Trophoblast cell (in vitro differentiated cells and primary cell): ENCODE measurements at regions not wholly inside any gene's neighbourhood (a gene's known extent, or its start where the extent isn't known, plus 50 kb on each side); places are given as distances from the start of the nearest gene placed in this dataset.

Source experiments
- DNase-seq, 2 donors: peaks; one replicate each; pipeline ENCODE4 v3.0.0-alpha.2; 2016
- H2AFZ ChIP-seq: 2 replicates; pipeline ENCODE4 v1.6.1; 2013; ENCODE audit warnings: low read length, moderate library complexity, mild to moderate bottlenecking; ENCODE audit not compliant: insufficient read depth, poor library complexity
- H2AK5ac ChIP-seq: 2 replicates; pipeline ENCODE4 v1.6.1; 2013; ENCODE audit warnings: mild to moderate bottlenecking, low read length
- H2BK120ac ChIP-seq: 2 replicates; pipeline ENCODE4 v1.6.1; 2013; ENCODE audit warnings: low read length, mild to moderate bottlenecking, moderate library complexity; ENCODE audit not compliant: insufficient read depth, poor library complexity
- H2BK12ac ChIP-seq: 2 replicates; pipeline ENCODE4 v1.6.1; 2013; ENCODE audit warnings: mild to moderate bottlenecking, low read length, moderate library complexity
- H2BK5ac ChIP-seq: 2 replicates; pipeline ENCODE4 v1.6.1; 2013; ENCODE audit warnings: low read length, low read depth, moderate library complexity, mild to moderate bottlenecking; ENCODE audit not compliant: poor library complexity
- H3K14ac ChIP-seq: 2 replicates; pipeline ENCODE4 v1.6.1; 2013; ENCODE audit warnings: mild to moderate bottlenecking, low read length
- H3K18ac ChIP-seq: 2 replicates; pipeline ENCODE4 v1.6.1; 2013; ENCODE audit warnings: mild to moderate bottlenecking, low read length
- H3K23ac ChIP-seq: 2 replicates; pipeline ENCODE4 v1.6.1; 2013; ENCODE audit warnings: low read length
- H3K27ac ChIP-seq: 2 replicates; pipeline ENCODE4 v1.5.1; 2013; ENCODE audit warnings: low read depth, mild to moderate bottlenecking, inconsistent platforms, low read length, moderate library complexity
- H3K27me3 ChIP-seq: 2 replicates; pipeline ENCODE4 v1.6.1; 2013; ENCODE audit warnings: inconsistent platforms, mild to moderate bottlenecking, low read length, moderate library complexity; ENCODE audit not compliant: insufficient read depth
- H3K36me3 ChIP-seq, 2 experiments: 1 replicate in 1 of 2; 2 replicates in 1 of 2; pipeline ENCODE4 v1.6.1; 2013; ENCODE audit warnings: low read length in 2 of 2, mild to moderate bottlenecking in 2 of 2, moderate library complexity in 1 of 2; ENCODE audit not compliant: insufficient read depth in 2 of 2, control insufficient read depth in 1 of 2
- H3K4ac ChIP-seq: 2 replicates; pipeline ENCODE4 v1.6.1; 2013; ENCODE audit warnings: low read depth, mild to moderate bottlenecking, low read length, moderate library complexity
- H3K4me1 ChIP-seq, 2 experiments: 1 replicate in 1 of 2; 2 replicates in 1 of 2; pipeline ENCODE4 v1.6.1; 2013; ENCODE audit warnings: low read length in 2 of 2, mild to moderate bottlenecking in 2 of 2, moderate library complexity in 1 of 2; ENCODE audit not compliant: insufficient read depth in 2 of 2, control insufficient read depth in 1 of 2
- H3K4me2 ChIP-seq: 2 replicates; pipeline ENCODE4 v1.6.1; 2013; ENCODE audit warnings: inconsistent platforms, mild to moderate bottlenecking, low read length, moderate library complexity
- H3K4me3 ChIP-seq: 2 replicates; pipeline ENCODE4 v1.5.1; 2013; ENCODE audit warnings: mild to moderate bottlenecking, low read depth, low read length, inconsistent platforms
- H3K79me1 ChIP-seq: one replicate; pipeline ENCODE4 v1.6.1; 2013; ENCODE audit warnings: low read length
- H3K79me2 ChIP-seq: 2 replicates; pipeline ENCODE4 v1.6.1; 2013; ENCODE audit warnings: low read length, mild to moderate bottlenecking; ENCODE audit not compliant: control insufficient read depth, insufficient read depth, poor library complexity
- H3K9ac ChIP-seq: 2 replicates; pipeline ENCODE4 v1.6.1; 2013; ENCODE audit warnings: mild to moderate bottlenecking, low read length
- H3K9me3 ChIP-seq: 2 replicates; pipeline ENCODE4 v1.6.1; 2013; ENCODE audit warnings: low read depth, mild to moderate bottlenecking, control low read depth, inconsistent platforms, low read length; ENCODE audit not compliant: insufficient read depth
- H4K12ac ChIP-seq: 2 replicates; pipeline ENCODE4 v1.6.1; 2013; ENCODE audit warnings: low read depth, mild to moderate bottlenecking, low read length, moderate library complexity
- H4K8ac ChIP-seq: 2 replicates; pipeline ENCODE4 v1.6.1; 2013; ENCODE audit warnings: low read depth, mild to moderate bottlenecking, low read length, moderate library complexity
- H4K91ac ChIP-seq: one replicate; pipeline ENCODE4 v1.6.1; 2013; ENCODE audit warnings: low read depth, mild to moderate bottlenecking, low read length, moderate library complexity
- WGBS: extraction: QIAGEN DNeasy Blood & Tissue Kit; methylation state at CpG from one replicate; pipeline ENCODE4 v1.1.7; 2013; ENCODE audit warnings: missing lambda C conversion rate; ENCODE audit not compliant: insufficient read length, insufficient coverage; ENCODE audit errors: extremely low coverage; 5-methylcytosine and 5-hydroxymethylcytosine counted together

DNA sequence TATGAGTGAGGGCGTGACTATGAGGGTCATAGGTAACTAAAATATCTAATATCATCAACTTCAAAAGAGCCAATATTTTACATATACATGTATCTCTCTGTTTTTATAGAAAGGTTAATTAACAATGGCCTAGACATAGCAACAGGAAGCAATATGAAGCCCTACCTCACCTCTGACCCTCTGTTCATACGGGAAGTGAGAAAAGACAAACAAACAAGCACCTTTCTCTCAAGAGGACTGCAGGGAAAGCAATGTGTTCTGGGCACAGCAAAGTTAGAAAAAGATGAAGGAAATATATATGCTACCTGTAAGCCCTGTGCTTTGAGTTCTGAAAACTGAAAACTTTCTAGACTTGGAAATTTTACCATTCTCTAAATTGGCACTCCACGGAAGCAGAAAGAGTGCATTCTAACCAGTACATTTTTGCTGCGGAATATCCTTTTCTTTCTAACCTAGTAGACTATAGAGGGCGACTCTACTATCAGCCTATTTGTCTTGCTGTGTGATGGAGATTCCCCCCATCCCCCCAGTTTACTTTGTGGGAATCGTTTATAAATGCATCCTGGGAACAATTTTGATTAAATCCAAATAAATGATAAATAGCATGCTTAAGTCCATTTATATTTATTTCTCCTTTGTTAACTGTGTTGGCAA lies 830.4 kb upstream of the FAT3 start:
- H3K4me1 ChIP-seq: no peaks in the 10 kb centered on the region
- no peak for DNase-seq
- H3K27ac ChIP-seq: no peak overlapping the region
- no peak overlapping the region for H3K4ac ChIP-seq
- WGBS: no CpG with 5 or more reads among the region's 6 CpGs
- H3K79me1 ChIP-seq: no peaks in the 10 kb centered on the region
- no peak overlapping the region for H2BK120ac ChIP-seq
- H2AFZ ChIP-seq: no peak overlapping the region
- no peaks in the 10 kb centered on the region for H3K27me3 ChIP-seq
- no peaks in the 10 kb centered on the region for H3K36me3 ChIP-seq
- no peak overlapping the region for H3K18ac ChIP-seq
- H3K23ac ChIP-seq: no peak overlapping the region
- H4K12ac ChIP-seq: no peak overlapping the region
- H4K8ac ChIP-seq: no peak overlapping the region
- no peak overlapping the region for H2AK5ac ChIP-seq
- H3K9me3 ChIP-seq: no peaks in the 10 kb centered on the region
- no peak overlapping the region for H3K4me3 ChIP-seq
- no peak overlapping the region for H2BK12ac ChIP-seq
- no peak overlapping the region for H3K14ac ChIP-seq
- no peak overlapping the region for H3K4me2 ChIP-seq
- H4K91ac ChIP-seq: no peak overlapping the region
- no peak overlapping the region for H3K9ac ChIP-seq
- no peaks in the 10 kb centered on the region for H3K79me2 ChIP-seq
- H2BK5ac ChIP-seq: no peak overlapping the region

DNA sequence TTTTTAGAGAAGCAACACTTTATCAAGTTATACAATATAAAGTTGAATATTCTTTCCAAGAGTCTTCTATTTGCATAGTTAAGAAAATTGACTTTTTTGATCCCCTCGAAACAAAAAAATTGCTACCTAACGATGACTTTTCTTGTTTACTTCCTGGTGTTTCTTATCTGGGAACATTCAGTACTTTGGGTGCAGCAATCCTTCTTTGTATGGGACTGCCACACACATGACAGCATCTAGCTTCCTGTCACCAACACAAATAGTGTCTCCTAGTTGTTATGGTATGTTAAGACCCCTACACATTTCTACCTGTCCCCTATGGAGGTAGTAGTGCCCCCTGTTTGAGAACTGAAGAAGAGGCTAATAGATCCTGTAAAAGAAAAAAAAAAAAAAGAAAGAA lies 841.7 kb upstream of the FAT3 start:
- H3K79me2 ChIP-seq: no peaks in the 10 kb centered on the region
- no peak overlapping the region for H2BK12ac ChIP-seq
- no peak overlapping the region for H4K8ac ChIP-seq
- H3K18ac ChIP-seq: no peak overlapping the region
- no peak overlapping the region for H2AFZ ChIP-seq
- no peaks in the 10 kb centered on the region for H3K36me3 ChIP-seq
- no peak overlapping the region for H4K12ac ChIP-seq
- H3K79me1 ChIP-seq: no peaks in the 10 kb centered on the region
- no peak overlapping the region for H3K4ac ChIP-seq
- H2BK120ac ChIP-seq: no peak overlapping the region
- no peak overlapping the region for H3K4me2 ChIP-seq
- H3K27me3 ChIP-seq: no peaks in the 10 kb centered on the region
- no peaks in the 10 kb centered on the region for H3K4me1 ChIP-seq
- WGBS: no CpG with 5 or more reads among the region's 2 CpGs
- H3K9ac ChIP-seq: no peak overlapping the region
- H3K23ac ChIP-seq: peak overlapping the region; percentile 99
- no peak overlapping the region for H3K4me3 ChIP-seq
- no peaks in the 10 kb centered on the region for H3K9me3 ChIP-seq
- DNase-seq: no peak
- H3K14ac ChIP-seq: no peak overlapping the region
- H2BK5ac ChIP-seq: no peak overlapping the region
- H3K27ac ChIP-seq: no peak overlapping the region
- no peak overlapping the region for H2AK5ac ChIP-seq
- H4K91ac ChIP-seq: no peak overlapping the region

DNA sequence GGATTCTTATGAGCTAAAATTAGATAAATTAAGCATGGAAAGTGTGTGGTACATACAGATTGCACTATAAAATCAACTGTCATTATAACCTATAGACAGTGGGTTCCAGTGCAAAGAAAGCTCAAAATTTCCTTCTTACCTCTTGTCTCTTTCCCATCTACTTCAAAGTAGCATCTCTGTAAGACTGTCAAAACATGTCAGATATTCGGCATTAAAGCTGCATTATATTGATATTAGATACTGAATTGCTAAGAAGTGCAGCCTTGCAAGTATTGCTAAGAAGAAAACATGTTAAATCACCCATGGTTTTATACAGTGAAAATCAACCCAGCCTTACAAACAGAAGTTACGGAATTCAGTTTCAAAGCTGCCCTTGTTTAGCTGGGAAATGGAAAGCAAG lies 849.8 kb upstream of the FAT3 start:
- Histone ChIP-seq H2AK5ac (no peak overlapping the region), H4K12ac (no peak overlapping the region), H3K4me3 (no peak overlapping the region), H2BK120ac (no peak overlapping the region), H2AFZ (no peak overlapping the region), H4K91ac (no peak overlapping the region), H3K27ac (no peak overlapping the region), H3K79me1 (no peaks in the 10 kb centered on the region), H3K4me2 (no peak overlapping the region), H2BK12ac (no peak overlapping the region), H2BK5ac (no peak overlapping the region), H3K27me3 (no peaks in the 10 kb centered on the region), H3K79me2 (no peaks in the 10 kb centered on the region), H3K9ac (no peak overlapping the region), H3K4me1 (no peaks in the 10 kb centered on the region), H3K23ac (no peak overlapping the region), H3K9me3 (no peaks in the 10 kb centered on the region), H4K8ac (no peak overlapping the region), H3K36me3 (no peaks in the 10 kb centered on the region), H3K4ac (no peak overlapping the region), H3K14ac (no peak overlapping the region), H3K18ac (no peak overlapping the region)
- DNase-seq: no peak
- no CpG with 5 or more reads among the region's 2 CpGs for WGBS

DNA sequence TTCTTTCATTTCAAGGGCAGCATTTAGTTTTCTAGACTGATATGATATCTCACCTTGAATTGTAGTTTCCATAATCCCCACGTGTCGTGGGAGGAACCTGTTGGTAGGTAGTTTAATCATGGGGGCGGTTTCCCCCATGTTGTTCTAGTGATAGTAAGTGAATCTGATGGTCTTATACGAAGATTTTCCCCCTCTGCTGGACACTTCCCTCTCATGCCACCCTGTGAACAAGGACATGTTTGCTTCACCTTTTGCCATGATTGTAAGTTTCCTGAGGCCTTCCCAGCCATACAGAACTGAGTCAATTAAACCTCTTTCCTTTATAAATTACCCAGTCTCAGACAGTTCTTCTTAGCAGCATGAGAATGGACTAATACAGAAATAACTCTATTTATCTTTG lies 851.1 kb upstream of the FAT3 start:
- Histone ChIP-seq H4K91ac (no peak overlapping the region), H3K27ac (no peak overlapping the region), H3K4ac (no peak overlapping the region), H3K14ac (no peak overlapping the region), H3K4me3 (no peak overlapping the region), H4K8ac (no peak overlapping the region), H2AFZ (no peak overlapping the region), H3K79me1 (no peaks in the 10 kb centered on the region), H3K18ac (no peak overlapping the region), H2BK120ac (no peak overlapping the region), H3K36me3 (no peaks in the 10 kb centered on the region), H4K12ac (no peak overlapping the region), H2AK5ac (no peak overlapping the region), H3K4me2 (no peak overlapping the region), H3K27me3 (no peaks in the 10 kb centered on the region), H3K4me1 (no peaks in the 10 kb centered on the region), H3K9me3 (no peaks in the 10 kb centered on the region), H2BK5ac (no peak overlapping the region), H3K23ac (no peak overlapping the region), H3K79me2 (no peaks in the 10 kb centered on the region), H3K9ac (no peak overlapping the region), H2BK12ac (no peak overlapping the region)
- no peak for DNase-seq
- no CpG with 5 or more reads among the region's 4 CpGs for WGBS
